ENCODE measurements at regions not wholly inside any gene's neighbourhood (a gene's known extent, or its start where the extent isn't known, plus 50 kb on each side); places are given as distances from the start of the nearest gene placed in this dataset.

DNA sequence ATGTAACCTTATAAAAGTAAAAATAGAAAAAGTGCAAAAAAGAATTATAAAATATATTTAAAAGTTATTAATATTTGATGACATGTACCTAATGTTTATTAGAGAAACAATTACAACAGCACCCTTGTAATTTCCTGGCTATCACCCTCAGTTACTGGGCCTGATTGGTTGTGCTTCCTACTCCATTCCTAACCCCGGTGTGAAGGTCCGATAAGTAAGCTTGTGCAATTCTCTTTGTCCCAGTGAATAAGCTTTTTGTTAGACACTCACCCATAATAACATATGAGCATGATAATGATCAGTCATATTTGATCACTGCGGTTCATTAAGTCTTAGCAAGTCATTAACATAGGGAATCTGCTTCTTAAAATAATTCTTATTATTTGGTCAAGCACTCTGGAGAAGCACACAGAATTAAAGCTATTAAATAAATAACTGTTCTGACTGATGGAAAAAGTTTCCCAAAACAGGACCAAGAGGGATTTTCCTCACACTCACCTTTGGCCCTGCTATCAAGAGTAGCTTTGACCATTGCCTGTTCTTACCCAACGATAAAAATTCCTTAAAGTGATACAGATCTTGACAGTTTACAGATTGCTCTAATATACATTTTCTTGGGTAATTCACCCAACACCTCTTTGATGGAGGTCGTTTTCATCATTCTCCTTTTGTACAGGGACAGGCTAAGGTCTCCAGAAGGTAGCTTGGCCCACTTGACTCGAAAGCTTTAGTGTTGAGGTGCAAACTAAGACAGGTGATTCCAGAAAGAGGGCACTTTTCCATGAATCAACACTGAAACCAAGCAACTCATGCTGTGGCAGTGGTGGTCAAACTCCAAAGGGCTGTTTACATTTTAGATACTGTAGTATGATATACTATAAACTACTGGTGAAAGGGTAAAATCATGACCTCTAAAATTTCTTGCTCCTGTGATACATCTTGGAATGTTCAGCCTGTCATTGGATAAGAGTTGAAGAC lies 543.0 kb upstream of the KCNMB2 start:
- no peaks in the 10 kb centered on the region for H3K27me3 ChIP-seq (ENCODE audit: control insufficient read depth in 4 of 4, insufficient read depth in 4 of 4, low read length in 3 of 4)
- TF ChIP-seq, protein P1, sequence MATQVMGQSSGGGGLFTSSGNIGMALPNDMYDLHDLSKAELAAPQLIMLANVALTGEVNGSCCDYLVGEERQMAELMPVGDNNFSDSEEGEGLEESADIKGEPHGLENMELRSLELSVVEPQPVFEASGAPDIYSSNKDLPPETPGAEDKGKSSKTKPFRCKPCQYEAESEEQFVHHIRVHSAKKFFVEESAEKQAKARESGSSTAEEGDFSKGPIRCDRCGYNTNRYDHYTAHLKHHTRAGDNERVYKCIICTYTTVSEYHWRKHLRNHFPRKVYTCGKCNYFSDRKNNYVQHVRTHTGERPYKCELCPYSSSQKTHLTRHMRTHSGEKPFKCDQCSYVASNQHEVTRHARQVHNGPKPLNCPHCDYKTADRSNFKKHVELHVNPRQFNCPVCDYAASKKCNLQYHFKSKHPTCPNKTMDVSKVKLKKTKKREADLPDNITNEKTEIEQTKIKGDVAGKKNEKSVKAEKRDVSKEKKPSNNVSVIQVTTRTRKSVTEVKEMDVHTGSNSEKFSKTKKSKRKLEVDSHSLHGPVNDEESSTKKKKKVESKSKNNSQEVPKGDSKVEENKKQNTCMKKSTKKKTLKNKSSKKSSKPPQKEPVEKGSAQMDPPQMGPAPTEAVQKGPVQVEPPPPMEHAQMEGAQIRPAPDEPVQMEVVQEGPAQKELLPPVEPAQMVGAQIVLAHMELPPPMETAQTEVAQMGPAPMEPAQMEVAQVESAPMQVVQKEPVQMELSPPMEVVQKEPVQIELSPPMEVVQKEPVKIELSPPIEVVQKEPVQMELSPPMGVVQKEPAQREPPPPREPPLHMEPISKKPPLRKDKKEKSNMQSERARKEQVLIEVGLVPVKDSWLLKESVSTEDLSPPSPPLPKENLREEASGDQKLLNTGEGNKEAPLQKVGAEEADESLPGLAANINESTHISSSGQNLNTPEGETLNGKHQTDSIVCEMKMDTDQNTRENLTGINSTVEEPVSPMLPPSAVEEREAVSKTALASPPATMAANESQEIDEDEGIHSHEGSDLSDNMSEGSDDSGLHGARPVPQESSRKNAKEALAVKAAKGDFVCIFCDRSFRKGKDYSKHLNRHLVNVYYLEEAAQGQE (IDR thresholded peaks at IDR 0.05): no peak
- TF ChIP-seq RXRA (IDR thresholded peaks at IDR 0.05) (no peak), HNF4A (conservative IDR thresholded peaks at IDR 0.05) (peak in 1 of 2 donors; percentile 39)
- H3K9ac ChIP-seq (ENCODE audit: low read depth in 1 of 2, low read length in 2 of 2): no peak overlapping the region
- H3K36me3 ChIP-seq (ENCODE audit: control insufficient read depth in 4 of 4, insufficient read depth in 3 of 4, low read depth in 1 of 4, low read length in 3 of 4): no peaks in the 10 kb centered on the region
- no peak overlapping the region for H3K4me3 ChIP-seq (ENCODE audit: low read depth in 1 of 3, low read length in 3 of 3)
- peaks cover 0 to 3% (median 0%) of the 10 kb centered on the region in 4 donors for H3K4me1 ChIP-seq (ENCODE audit: control insufficient read depth in 4 of 4, insufficient read depth in 4 of 4, low read length in 3 of 4)
- DNase-seq (ENCODE audit: low spot score): no peak
- WGBS: 65% methylated on average over 6 of the region's 6 CpGs
- H3K9me3 ChIP-seq (ENCODE audit: control insufficient read depth in 4 of 4, low read length in 3 of 4): no peaks in the 10 kb centered on the region
- no peak overlapping the region for H3K27ac ChIP-seq (ENCODE audit: low read depth in 1 of 2, low read length in 2 of 2)

DNA sequence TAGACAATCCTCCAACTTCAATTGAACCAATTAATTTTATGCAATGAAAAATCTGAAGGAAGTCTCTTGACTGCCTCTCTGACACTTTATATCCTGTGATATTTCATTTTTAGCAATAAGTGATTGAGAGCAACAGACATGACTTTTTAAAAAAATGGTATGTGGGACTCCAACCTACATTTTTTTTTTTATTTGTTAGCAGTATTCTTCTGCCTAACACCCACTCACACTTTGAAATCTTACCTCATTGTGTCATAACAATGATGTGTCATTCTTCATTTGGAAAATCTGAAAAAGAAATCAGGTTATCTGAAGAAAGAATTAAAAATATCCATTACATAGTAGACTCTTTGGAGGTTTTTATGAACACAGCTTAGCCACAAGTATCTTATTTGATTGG lies 541.3 kb upstream of the KCNMB2 start:
- no peaks in the 10 kb centered on the region for H3K9me3 ChIP-seq (ENCODE audit: control insufficient read depth in 4 of 4, low read length in 3 of 4)

More for the DNA sequence above, 541.3 kb upstream of the KCNMB2 start:
- DNase-seq (ENCODE audit: low spot score): no peak
- Histone ChIP-seq H3K36me3 (ENCODE audit: control insufficient read depth in 4 of 4, insufficient read depth in 3 of 4, low read depth in 1 of 4, low read length in 3 of 4) (no peaks in the 10 kb centered on the region), H3K4me3 (ENCODE audit: low read depth in 1 of 3, low read length in 3 of 3) (no peak overlapping the region), H3K27ac (ENCODE audit: low read depth in 1 of 2, low read length in 2 of 2) (no peak overlapping the region), H3K27me3 (ENCODE audit: control insufficient read depth in 4 of 4, insufficient read depth in 4 of 4, low read length in 3 of 4) (no peaks in the 10 kb centered on the region), H3K9ac (ENCODE audit: low read depth in 1 of 2, low read length in 2 of 2) (no peak overlapping the region), H3K4me1 (ENCODE audit: control insufficient read depth in 4 of 4, insufficient read depth in 4 of 4, low read length in 3 of 4) (peaks cover 0 to 3% (median 0%) of the 10 kb centered on the region in 4 donors)
- TF ChIP-seq RAD21 (IDR thresholded peaks at IDR 0.05) (no peak), YY1 (IDR thresholded peaks at IDR 0.05) (no peak), TAF1 (conservative IDR thresholded peaks at IDR 0.05) (no peak), SP1 (IDR thresholded peaks at IDR 0.05) (no peak), GABPA (IDR thresholded peaks at IDR 0.05 in 1 of 2, conservative IDR thresholded peaks at IDR 0.05 in 1 of 2) (no peak), JUND (IDR thresholded peaks at IDR 0.05) (no peak), FOXA2 (IDR thresholded peaks at IDR 0.05) (no peak), HNF4A (conservative IDR thresholded peaks at IDR 0.05) (no peak), HNF4G (IDR thresholded peaks at IDR 0.05) (no peak), EGR1 (IDR thresholded peaks at IDR 0.05; ENCODE audit: low read depth in 2 of 2) (no peak), FOXA1 (IDR thresholded peaks at IDR 0.05) (no peak), NR2F2 (IDR thresholded peaks at IDR 0.05) (no peak), RXRA (IDR thresholded peaks at IDR 0.05) (no peak)
- TF ChIP-seq, protein P2, sequence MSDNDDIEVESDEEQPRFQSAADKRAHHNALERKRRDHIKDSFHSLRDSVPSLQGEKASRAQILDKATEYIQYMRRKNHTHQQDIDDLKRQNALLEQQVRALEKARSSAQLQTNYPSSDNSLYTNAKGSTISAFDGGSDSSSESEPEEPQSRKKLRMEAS (IDR thresholded peaks at IDR 0.05): no peak
- TF ChIP-seq, protein P1 (IDR thresholded peaks at IDR 0.05): no peak
- TF ChIP-seq, protein P3, sequence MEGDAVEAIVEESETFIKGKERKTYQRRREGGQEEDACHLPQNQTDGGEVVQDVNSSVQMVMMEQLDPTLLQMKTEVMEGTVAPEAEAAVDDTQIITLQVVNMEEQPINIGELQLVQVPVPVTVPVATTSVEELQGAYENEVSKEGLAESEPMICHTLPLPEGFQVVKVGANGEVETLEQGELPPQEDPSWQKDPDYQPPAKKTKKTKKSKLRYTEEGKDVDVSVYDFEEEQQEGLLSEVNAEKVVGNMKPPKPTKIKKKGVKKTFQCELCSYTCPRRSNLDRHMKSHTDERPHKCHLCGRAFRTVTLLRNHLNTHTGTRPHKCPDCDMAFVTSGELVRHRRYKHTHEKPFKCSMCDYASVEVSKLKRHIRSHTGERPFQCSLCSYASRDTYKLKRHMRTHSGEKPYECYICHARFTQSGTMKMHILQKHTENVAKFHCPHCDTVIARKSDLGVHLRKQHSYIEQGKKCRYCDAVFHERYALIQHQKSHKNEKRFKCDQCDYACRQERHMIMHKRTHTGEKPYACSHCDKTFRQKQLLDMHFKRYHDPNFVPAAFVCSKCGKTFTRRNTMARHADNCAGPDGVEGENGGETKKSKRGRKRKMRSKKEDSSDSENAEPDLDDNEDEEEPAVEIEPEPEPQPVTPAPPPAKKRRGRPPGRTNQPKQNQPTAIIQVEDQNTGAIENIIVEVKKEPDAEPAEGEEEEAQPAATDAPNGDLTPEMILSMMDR (IDR thresholded peaks at IDR 0.05; ENCODE audit: low read depth, low read length, missing input control): no peak
- TF ChIP-seq, protein P4, sequence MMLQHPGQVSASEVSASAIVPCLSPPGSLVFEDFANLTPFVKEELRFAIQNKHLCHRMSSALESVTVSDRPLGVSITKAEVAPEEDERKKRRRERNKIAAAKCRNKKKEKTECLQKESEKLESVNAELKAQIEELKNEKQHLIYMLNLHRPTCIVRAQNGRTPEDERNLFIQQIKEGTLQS (IDR thresholded peaks at IDR 0.05): no peak
- TF ChIP-seq, protein P5, sequence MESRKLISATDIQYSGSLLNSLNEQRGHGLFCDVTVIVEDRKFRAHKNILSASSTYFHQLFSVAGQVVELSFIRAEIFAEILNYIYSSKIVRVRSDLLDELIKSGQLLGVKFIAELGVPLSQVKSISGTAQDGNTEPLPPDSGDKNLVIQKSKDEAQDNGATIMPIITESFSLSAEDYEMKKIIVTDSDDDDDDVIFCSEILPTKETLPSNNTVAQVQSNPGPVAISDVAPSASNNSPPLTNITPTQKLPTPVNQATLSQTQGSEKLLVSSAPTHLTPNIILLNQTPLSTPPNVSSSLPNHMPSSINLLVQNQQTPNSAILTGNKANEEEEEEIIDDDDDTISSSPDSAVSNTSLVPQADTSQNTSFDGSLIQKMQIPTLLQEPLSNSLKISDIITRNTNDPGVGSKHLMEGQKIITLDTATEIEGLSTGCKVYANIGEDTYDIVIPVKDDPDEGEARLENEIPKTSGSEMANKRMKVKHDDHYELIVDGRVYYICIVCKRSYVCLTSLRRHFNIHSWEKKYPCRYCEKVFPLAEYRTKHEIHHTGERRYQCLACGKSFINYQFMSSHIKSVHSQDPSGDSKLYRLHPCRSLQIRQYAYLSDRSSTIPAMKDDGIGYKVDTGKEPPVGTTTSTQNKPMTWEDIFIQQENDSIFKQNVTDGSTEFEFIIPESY (IDR thresholded peaks at IDR 0.05): no peak
